ENCODE measurements at regions not wholly inside any gene's neighbourhood (a gene's known extent, or its start where the extent isn't known, plus 50 kb on each side); places are given as distances from the start of the nearest gene placed in this dataset.

- no peak for TF ChIP-seq CTCF (IDR thresholded peaks at IDR 0.05)
- no peak for TF ChIP-seq EP300 (IDR thresholded peaks at IDR 0.05)
- TF ChIP-seq POLR2A (IDR thresholded peaks at IDR 0.05) = no peak
Observed at GRCh38 chr10:107480781-107481180, 316.3 kb upstream of the SORCS1 start.

All from upper lobe of left lung (tissue), 4 donors.